Hepatocyte (in vitro differentiated cells): ENCODE measurements at regions not wholly inside any gene's neighbourhood (a gene's known extent, or its start where the extent isn't known, plus 50 kb on each side); places are given as distances from the start of the nearest gene placed in this dataset.
"Not testable (repeated sequence)": the region's sequence is repeated elsewhere in the genome, so short reads cannot be mapped to it uniquely, and the experiment has no call there.

Source experiments
- DNase-seq: peaks from one replicate; pipeline ENCODE4 v3.0.0-alpha.2; 2016; ENCODE audit warnings: low spot score
- H2AFZ ChIP-seq: fragments of 200-600 bp; sonication (generic); 2 replicates; pipeline ENCODE4 v1.6.0; 2016; ENCODE audit warnings: antibody characterized with exemption, mild to moderate bottlenecking
- H3K27ac ChIP-seq: fragments of 200-600 bp; sonication (generic); 2 replicates; pipeline ENCODE4 v1.5.1; 2016; ENCODE audit warnings: mild to moderate bottlenecking
- H3K27me3 ChIP-seq: fragments of 200-600 bp; sonication (generic); 2 replicates; pipeline ENCODE4 v1.6.1; 2016
- H3K36me3 ChIP-seq: fragments of 200-600 bp; sonication (generic); replicated peaks from 2 replicates; pipeline ENCODE4 v1.5.1; 2016; ENCODE audit warnings: low read depth; ENCODE audit not compliant: insufficient read depth
- H3K4me1 ChIP-seq: fragments of 200-600 bp; sonication (generic); 2 replicates; pipeline ENCODE4 v1.5.1; 2016; ENCODE audit warnings: mild to moderate bottlenecking, moderate library complexity; ENCODE audit not compliant: insufficient read depth
- H3K4me2 ChIP-seq: fragments of 200-600 bp; sonication (generic); 2 replicates; pipeline ENCODE4 v1.6.0; 2016
- H3K4me3 ChIP-seq: fragments of 200-600 bp; sonication (generic); 2 replicates; pipeline ENCODE4 v1.5.1; 2016; ENCODE audit warnings: mild to moderate bottlenecking
- H3K79me2 ChIP-seq: fragments of 200-600 bp; sonication (generic); 2 replicates; pipeline ENCODE4 v1.6.0; 2017; ENCODE audit warnings: mild to moderate bottlenecking
- H3K9me2 ChIP-seq: fragments of 200-600 bp; sonication (generic); replicated peaks from 2 replicates; pipeline ENCODE4 v1.6.0; 2017; ENCODE audit warnings: mild to moderate bottlenecking; ENCODE audit not compliant: insufficient read depth
- H3K9me3 ChIP-seq: fragments of 200-600 bp; sonication (generic); 2 replicates; pipeline ENCODE4 v1.5.1; 2016; ENCODE audit warnings: low read depth, mild to moderate bottlenecking
- H4K20me1 ChIP-seq: fragments of 200-600 bp; sonication (generic); 2 replicates; pipeline ENCODE4 v1.6.0; 2016; ENCODE audit warnings: mild to moderate bottlenecking; ENCODE audit not compliant: insufficient read depth, poor library complexity, severe bottlenecking
- EZH2 ChIP-seq: fragments of 200-600 bp; sonication (generic); IDR thresholded peaks from 2 replicates; pipeline ENCODE4 v1.6.1; 2016; ENCODE audit warnings: antibody characterized with exemption, mild to moderate bottlenecking, borderline replicate concordance
- EZH2phosphoT487 ChIP-seq: fragments of 200-600 bp; sonication (generic); IDR thresholded peaks from one replicate; pipeline ENCODE4 v1.6.1; 2018; ENCODE audit warnings: antibody characterized with exemption, mild to moderate bottlenecking, low read depth, moderate library complexity; ENCODE audit not compliant: unreplicated experiment, severe bottlenecking
- WGBS: methylation state at CpG from one replicate; pipeline ENCODE4 v1.1.6; 2016; ENCODE audit warnings: low lambda C conversion rate; ENCODE audit errors: missing lambda C conversion rate; 5-methylcytosine and 5-hydroxymethylcytosine counted together
- TF ChIP-seq, protein P1 (sequence below): fragments of 200-600 bp; sonication (generic); IDR thresholded peaks from 2 replicates; pipeline ENCODE4 v1.5.1; 2016; ENCODE audit warnings: antibody characterized with exemption, mild to moderate bottlenecking; ENCODE audit not compliant: poor library complexity

DNA sequence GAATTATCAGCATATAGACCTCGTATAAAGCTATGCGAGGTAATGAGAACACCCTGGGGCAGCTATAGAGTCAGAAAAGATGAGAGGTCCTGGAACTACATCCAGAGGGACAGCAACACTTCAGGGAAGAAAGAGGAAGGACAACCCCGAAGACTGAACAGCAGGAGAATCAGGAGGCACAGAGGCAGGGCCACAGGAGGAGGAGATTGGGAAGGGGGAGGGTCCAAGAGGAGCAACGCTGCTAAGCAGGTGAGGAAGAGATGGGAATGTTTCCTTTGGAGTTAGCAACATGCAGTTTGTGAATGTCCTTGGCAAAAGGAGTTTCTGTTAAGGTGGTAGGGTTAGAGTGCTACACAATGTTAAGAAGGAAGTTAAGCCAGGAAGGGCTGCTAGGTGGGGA lies 79.5 kb upstream of the OLIG3 start:
- H3K4me3 ChIP-seq, result no peak overlapping the region
- H3K27me3 ChIP-seq, result peaks cover 11% of the 10 kb centered on the region
- no peaks in the 10 kb centered on the region for H3K9me2 ChIP-seq
- H3K4me1 ChIP-seq, result no peaks in the 10 kb centered on the region
- no peaks in the 10 kb centered on the region for H3K79me2 ChIP-seq
- no peak overlapping the region for H2AFZ ChIP-seq
- TF ChIP-seq, protein P1, sequence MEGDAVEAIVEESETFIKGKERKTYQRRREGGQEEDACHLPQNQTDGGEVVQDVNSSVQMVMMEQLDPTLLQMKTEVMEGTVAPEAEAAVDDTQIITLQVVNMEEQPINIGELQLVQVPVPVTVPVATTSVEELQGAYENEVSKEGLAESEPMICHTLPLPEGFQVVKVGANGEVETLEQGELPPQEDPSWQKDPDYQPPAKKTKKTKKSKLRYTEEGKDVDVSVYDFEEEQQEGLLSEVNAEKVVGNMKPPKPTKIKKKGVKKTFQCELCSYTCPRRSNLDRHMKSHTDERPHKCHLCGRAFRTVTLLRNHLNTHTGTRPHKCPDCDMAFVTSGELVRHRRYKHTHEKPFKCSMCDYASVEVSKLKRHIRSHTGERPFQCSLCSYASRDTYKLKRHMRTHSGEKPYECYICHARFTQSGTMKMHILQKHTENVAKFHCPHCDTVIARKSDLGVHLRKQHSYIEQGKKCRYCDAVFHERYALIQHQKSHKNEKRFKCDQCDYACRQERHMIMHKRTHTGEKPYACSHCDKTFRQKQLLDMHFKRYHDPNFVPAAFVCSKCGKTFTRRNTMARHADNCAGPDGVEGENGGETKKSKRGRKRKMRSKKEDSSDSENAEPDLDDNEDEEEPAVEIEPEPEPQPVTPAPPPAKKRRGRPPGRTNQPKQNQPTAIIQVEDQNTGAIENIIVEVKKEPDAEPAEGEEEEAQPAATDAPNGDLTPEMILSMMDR, result no peak
- no peaks in the 10 kb centered on the region for H4K20me1 ChIP-seq
- H3K9me3 ChIP-seq, result no peaks in the 10 kb centered on the region
- H3K27ac ChIP-seq, result no peak overlapping the region
- 64% methylated on average over 4 of the region's 4 CpGs for WGBS
- DNase-seq, result no peak
- no peak overlapping the region for H3K4me2 ChIP-seq
- no peaks in the 10 kb centered on the region for H3K36me3 ChIP-seq

DNA sequence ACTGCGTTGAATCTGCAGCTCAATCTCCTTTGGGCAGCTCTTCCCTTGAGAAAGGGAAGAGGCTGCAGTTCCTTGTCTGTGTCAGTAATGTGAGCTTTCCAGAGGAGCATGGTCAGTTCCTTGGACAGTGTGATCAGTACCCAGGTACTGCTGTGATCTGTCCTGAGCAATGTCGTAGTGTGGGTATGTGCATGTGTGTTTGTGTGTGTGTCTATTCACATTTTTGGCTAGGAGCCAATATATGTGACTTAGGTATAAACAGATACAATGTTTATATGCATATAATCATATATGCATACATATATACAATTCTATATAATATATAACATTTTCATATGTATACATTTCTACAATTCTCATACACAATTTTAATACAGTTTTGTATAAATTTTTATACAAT lies 85.4 kb upstream of the OLIG3 start:
- Histone ChIP-seq H3K36me3 (no peaks in the 10 kb centered on the region), H4K20me1 (no peaks in the 10 kb centered on the region), H3K9me2 (no peaks in the 10 kb centered on the region), H3K4me3 (no peak overlapping the region), H3K4me2 (no peak overlapping the region), H2AFZ (no peak overlapping the region), H3K9me3 (no peaks in the 10 kb centered on the region), H3K79me2 (no peaks in the 10 kb centered on the region), H3K27me3 (peaks cover 3% of the 10 kb centered on the region), H3K27ac (no peak overlapping the region), H3K4me1 (no peaks in the 10 kb centered on the region)
- WGBS, result 86% methylated on average over 2 of the region's 2 CpGs
- TF ChIP-seq EZH2 (no peak), EZH2phosphoT487 (no peak)
- TF ChIP-seq, protein P1, result no peak
- no peak for DNase-seq

- 82% methylated on average over 3 of the region's 3 CpGs for WGBS
- no peak overlapping the region for H2AFZ ChIP-seq
Observed at GRCh38 chr6:137581019-137581707, 87.0 kb upstream of the OLIG3 start.

DNA sequence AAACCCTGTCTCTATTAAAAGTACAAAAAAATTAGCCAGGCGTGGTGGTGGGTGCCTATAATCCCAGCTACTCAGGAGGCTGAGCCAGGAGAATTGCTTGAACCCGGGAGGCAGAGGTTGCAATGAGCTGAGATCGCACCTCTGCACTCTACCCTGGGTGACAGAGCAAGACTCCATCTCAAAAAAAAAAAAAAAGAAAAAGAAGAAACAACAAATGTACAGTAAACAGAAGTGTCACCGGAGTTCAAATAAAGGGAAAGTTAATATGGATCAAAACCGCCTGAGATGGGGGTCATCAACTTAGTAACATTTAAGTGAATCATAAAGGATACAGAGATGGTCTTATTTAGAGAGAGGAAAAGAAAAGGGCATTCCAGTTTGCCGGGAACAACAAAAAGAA lies 89.3 kb upstream of the OLIG3 start:
- 92% methylated on average over 6 of the region's 6 CpGs for WGBS
- H3K4me3 ChIP-seq, H3K79me2 ChIP-seq: not testable (repeated sequence)

More at GRCh38 chr6:137581019-137581707, 87.0 kb upstream of the OLIG3 start:
- Histone ChIP-seq H3K9me3 (no peaks in the 10 kb centered on the region), H3K4me2 (no peak overlapping the region), H3K9me2 (no peaks in the 10 kb centered on the region), H4K20me1 (no peaks in the 10 kb centered on the region), H3K4me3 (no peak overlapping the region), H3K79me2 (no peaks in the 10 kb centered on the region), H3K27ac (no peak overlapping the region), H3K27me3 (no peaks in the 10 kb centered on the region), H3K4me1 (no peaks in the 10 kb centered on the region), H3K36me3 (no peaks in the 10 kb centered on the region)
- DNase-seq, result no peak
- no peak for TF ChIP-seq EZH2phosphoT487
- no peak for TF ChIP-seq EZH2
- TF ChIP-seq, protein P1, result no peak

More for the DNA sequence above, 89.3 kb upstream of the OLIG3 start:
- H3K9me2 ChIP-seq, H3K36me3 ChIP-seq, H4K20me1 ChIP-seq, H3K4me1 ChIP-seq, H3K27me3 ChIP-seq, H3K9me3 ChIP-seq, H2AFZ ChIP-seq, H3K27ac ChIP-seq, H3K4me2 ChIP-seq, DNase-seq: not testable (repeated sequence)
